ENCODE measurements at regions not wholly inside any gene's neighbourhood (a gene's known extent, or its start where the extent isn't known, plus 50 kb on each side); places are given as distances from the start of the nearest gene placed in this dataset.
"Not testable (repeated sequence)": the region's sequence is repeated elsewhere in the genome, so short reads cannot be mapped to it uniquely, and the experiment has no call there.

DNA sequence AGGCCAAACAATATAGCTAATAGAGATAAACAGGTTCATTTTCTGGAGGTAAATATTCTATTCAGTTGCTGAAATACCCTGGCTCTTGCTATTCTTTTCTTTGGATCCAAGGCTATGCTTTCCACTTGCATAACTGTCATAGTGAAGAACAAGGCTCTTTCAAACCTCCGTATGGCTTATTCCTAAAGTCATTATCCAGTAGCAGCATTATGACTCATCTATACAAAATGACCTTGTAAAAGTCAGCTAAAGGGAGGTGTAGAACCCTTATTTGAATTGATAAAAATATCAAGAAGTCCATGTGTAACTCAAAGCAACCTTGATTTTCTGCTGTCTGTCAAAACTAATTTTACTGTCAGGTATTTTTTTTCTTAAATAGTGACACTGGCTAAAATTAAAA, 447.8 kb downstream of the PLK2 start:
- no peak for DNase-seq

DNA sequence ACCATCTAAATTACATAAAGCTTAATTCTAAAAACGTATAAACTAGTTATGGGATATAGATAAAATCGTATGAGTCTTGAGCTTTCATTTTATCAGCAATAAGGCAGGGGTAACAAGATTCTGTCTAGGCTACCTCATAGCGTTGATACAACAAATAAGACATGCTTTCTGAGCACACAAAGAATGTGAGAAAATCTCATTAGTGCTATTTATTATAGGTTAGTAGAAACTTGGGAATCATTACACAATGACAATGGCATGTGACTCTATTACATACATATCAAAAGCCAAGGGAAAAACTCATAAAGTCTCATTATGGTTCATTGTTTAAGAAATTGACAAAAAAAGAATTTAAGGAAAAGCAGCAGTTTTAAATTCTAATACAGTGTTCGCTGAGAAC, 448.6 kb downstream of the PLK2 start:
- DNase-seq = no peak

DNA sequence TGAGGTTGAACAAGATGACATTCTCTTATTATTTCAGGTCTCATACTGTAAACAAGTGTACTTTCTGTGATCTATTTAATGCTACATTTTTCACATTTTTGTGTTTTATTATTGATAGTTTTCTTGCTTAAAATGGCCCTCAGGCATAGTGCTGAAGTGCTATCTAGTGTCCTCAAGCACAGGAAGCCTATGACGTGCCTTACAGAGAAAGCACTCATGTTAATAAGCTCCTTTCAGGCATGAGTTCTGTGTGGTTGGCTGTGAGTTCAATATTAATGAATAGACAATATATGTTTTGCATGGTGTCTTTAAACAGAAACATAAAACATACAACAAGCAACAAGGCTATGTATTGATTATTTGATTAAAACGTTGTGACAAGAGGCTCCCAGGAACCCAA, 450.1 kb downstream of the PLK2 start:
- DNase-seq = no peak

DNA sequence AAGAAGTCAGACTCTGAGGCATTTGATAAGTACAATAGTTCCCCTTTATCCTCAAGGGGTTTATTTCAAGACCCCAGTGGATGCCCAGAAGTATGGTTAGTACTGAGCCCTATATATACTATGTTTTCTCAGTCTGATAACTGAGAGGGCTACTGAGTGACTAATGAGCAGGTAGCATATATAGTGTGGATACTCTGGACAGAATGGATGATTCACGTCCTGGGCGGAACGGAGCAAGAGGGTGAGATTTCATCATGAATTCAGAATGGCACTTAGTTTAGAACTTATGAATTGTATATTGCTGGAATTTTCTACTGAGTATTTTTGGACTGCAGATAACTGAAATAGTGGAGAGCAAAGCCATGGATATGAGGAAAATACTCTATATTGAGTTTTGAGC, 457.6 kb downstream of the PLK2 start:
- no peak for DNase-seq

DNA sequence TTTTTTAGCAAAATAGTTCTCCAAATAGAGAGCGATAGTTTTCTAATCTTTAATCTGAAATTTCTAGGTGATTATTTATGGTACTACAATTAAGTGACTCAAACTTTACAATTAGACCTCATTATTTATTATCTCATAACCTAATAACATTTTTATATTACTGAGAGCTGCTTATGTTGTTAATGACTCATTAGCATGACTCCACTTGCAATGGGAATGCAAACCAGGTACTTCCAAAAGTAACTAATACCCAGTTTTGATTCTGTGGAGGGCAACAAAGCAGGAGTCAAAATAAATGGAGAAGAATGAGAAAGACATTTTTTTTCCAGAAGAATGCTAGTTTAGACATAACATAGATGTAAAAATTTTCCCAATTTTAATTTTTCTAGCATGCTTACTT, 466.0 kb downstream of the PLK2 start:
- DNase-seq = no peak

DNA sequence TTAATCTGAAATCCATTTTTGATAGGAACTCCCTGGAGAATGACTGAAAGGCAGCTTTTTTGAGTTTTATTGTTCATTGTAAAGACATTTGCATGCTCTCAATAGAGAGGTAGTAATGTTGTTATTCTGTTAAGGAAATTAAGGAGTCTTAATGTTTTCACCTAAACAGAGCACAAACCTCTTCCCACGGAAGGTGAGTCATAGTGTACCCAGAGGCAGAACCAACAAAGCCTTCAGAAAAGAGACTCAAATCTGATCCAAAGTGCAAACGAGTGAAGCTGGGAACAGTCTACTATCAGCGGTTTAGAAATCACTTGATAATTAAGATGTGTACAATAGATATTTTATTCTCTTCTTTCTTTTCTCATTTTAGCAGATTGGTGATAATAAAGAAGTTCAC, 470.5 kb downstream of the PLK2 start:
- DNase-seq = no peak

DNA sequence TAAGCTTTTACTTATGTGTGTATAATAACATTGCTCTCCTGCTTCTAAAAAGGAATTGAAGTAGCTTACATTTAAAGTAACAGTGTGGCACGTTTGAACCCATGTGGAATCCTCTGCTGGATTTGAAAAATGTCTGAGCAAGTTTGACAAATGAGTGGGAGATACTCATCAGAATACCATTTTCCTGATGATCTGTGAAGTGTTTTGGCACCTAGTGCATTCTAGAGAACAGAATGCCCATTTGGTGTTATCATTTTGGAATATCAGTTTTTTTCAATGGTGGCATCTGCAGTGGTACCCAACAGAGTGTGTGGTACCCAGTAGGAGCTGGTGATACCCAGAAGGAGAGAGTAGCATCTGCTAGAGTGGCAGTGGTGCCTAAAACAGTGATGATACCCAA, 471.1 kb downstream of the PLK2 start:
- no peak for DNase-seq

DNA sequence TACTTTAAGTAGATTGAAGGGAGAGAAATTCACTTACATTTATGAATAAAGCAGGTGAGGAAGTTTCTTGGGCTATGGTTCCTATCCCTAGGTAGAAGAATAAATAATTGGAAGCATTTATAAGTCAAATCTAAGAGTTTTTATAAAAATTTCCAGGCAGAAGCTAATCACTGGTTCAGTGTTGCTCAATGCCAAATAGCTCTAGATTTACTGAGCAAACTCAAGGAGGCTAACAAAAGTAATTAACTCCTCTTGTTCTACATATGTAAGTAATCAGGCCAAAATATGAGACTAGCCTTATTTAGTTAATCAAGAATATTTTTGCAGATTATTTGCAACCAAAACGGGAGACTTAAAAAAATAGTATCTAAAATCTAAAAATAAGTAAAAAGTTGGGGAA, 472.3 kb downstream of the PLK2 start:
- no peak for DNase-seq

DNA sequence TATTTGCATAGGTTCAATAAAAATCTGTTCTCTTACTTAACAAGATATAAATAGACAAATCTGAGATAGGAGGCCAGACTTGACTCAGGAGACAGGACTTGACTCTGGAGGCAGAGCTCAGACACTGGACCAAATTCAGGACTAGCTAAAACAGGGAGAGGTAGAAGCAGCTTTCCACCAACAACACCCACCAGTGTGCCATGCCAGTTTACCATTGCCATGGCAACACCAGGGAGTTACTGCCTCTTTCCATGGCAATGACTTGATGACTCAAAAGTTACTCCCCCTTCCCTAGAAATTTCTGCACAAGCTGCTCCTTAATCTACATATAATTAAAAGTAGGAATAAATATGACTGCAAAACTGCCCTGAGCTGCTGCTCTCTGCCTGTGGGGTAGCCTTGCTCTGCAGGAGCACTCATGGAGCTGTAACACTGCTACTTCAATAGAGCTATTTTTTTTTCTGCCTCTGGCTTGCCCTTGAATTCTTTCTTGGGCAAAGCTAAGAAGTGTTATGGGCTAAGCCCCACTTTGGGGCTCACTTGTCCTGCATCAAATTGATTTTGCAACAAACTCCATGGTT, 473.0 kb downstream of the PLK2 start:
- no peak for DNase-seq

DNA sequence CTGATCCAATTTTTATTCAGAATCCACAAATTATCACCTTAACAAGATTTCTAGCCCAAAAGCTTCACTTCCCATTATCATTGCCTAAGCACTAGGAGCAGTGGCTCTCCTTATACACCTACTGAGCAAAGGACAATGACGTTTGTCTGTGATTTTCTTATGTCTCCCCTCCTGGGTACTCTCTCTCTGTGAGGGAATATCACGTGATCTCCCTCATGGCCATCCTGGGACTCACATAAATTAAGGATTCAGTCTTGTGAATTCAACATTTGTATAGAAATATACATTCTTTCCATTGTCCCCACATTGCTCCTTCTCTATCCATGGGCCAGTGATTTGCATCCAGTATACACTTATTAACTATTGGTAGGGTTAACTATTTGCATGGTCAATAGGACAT, 476.5 kb downstream of the PLK2 start:
- DNase-seq = no peak

DNA sequence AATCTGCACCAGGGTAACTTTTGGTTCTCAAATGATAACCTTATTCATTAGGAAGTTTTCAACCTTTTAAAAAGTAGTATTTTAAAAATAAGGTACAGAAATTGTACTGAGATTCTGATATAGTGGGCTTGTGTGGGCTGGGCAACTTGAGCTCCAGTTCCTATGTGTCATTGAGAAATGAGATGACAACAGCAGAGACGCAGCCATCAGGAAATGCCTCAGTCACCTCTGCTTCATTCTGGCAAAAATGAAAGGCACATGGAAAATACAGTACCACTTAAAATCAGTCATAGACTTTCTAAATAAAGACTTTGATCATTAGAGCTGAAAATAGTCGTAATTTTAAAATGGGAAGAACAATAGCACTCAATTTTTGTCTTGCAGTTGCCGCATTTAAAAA, 480.2 kb downstream of the PLK2 start:
- DNase-seq = no peak

DNA sequence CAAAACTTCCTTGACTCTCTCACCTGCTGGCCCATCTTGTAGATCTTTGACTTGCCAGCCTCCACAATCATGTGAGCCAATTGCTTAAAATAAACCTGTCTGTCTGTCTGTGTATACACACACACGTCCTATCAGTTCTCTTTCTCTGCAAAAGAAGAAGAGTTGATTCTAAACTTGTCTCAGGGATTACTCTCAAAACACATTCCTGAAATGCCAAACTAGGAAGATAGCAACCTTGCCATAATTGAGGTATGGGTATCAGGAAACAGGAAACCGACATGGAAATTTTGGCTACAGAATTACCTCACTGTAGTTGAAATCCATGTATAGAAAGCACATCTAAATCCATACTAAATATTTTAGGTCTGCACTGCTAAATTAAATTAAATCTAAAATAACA, 483.4 kb downstream of the PLK2 start:
- no peak for DNase-seq

DNA sequence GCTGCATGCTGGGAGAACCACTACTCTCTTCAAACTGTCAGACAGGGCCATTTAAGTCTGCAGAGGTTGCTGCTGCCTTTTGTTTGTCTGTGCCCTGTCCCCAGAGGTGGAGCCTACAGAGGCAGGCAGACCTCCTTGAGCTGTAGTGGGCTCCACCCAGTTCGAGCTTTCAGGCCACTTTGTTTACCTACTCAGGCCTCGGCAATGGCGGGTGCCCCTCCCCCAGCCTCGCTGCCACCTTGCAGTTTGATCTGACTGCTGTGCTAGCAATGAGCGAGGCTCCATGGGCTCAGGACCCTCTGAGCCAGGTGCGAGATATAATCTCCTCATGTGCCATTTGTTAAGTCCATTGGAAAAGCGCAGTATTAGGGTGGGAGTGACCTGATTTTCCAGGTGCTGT, 487.8 kb downstream of the PLK2 start:
- DNase-seq = not testable (repeated sequence)

DNA sequence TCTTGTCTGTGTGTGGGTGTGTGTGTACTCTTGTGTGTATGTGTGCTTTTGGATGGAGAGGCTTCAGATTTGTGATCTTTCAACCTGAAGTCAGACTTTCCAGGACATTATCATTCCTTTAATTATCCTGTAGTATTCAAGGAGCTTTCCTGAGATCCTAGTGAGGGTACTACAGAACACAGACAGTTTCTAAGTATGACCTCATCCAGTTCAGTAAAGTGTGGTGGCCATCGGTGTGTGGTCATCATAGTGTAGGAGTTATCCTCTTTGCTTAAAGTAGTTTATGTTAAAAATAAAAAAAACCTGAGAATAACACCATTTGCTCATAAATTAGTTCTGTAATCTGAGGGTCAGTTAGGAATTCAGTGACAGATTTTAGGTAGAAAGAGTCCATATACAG, 478.0 kb upstream of the ACTBL2 start:
- no peak for DNase-seq

DNA sequence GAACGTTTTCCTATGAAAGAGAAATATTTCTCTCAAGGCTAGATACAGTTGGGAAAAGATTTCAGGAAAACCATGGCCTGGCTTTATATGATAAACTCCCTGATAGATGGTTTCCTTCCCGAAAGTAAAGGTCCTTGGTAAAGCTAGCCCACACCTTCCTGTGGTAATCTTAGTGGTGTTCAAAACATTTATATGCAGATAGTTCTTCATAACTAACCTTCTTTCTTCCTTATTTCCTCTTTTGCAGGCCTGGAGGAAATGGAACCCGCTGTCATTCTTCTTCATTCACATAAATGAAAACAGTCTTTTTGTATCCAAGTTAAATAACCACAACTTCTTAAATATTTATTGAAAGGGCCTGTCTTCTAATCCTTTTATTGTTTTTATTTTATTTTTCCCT, 474.0 kb upstream of the ACTBL2 start:
- DNase-seq = no peak

DNA sequence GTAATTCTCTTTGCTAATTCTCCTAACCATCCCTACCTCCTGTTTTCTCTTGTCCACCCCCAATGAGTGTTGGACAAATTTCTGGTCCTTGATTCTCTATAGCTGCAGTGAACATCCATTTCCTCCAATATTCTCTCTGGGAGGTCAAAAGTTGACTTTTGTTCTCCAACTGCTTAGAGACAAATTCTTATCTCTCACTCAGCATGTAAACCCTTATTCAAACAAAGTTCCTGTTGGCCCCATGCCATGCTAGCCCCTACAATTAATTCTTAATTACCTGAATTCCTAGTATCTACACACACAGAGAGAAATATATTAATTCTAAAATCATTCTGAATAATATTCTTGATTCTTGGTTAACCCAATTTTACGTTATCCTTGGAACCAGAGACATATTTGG, 472.9 kb upstream of the ACTBL2 start:
- DNase-seq = no peak

DNA sequence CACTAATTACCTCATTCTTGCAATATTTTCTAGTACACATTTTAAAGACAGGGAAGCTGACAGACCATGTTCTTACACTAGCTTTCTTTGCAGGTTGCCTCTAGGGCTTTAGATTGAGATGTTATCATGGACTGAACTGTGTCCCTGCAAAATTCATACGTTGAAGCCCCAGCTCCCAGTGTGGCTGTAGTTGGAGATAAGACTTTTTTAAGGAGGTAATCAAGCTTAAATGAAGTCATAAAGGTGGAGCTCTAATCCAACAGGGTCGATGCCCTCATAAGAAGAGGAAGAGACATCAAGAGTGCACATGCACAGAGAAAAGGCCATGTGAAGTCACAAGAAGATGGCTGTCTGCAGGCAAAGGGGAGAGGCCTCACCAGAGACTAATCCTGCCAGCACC, 471.2 kb upstream of the ACTBL2 start:
- no peak for DNase-seq

DNA sequence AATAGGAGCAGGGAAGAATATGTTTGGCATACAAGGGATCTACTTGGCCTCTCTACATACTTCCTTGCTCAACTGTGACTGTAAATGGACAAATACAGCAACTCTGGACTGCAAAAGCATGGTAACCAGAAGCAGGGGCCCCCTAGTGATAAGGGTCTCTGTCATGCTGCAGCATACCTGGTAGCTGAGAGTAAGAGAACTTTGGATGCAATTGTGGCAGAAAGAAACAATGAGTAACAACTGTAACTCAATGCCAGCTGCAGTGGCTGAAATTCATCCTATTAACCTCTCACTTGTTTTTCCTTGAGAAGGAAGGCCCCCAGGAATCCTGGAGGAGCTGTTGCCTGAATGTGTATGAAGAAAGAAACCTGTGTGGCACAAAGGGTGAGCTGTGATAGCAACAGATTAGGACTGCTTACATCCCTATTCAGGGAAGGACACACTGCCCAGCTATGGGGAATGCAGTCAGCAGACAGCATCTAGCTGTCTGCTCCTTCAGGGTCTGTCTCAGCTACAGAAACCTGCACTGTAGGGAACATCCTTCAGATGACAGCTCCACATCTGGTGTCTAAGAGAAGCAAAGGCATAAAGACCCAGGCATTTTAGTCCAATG, 468.1 kb upstream of the ACTBL2 start:
- DNase-seq = no peak

DNA sequence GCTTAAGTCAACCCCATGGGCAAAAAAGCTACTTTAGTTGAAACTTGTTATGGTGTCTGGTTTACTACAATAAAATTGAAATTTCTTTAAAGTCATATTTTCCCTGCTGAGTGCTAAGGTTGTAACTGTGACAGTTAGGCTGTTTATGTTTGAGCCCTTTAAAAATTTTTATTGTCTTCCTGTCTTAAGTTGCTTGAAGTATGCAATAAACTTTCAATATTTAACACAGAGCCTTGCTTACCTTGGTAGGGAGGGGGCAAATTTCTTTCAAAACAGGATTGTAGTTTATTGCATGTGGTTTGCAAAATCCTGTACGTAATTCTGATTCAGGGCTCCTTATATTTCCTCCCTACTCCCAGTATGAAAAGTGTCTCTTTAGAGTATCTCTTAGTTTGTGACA, 465.5 kb upstream of the ACTBL2 start:
- no peak for DNase-seq

DNA sequence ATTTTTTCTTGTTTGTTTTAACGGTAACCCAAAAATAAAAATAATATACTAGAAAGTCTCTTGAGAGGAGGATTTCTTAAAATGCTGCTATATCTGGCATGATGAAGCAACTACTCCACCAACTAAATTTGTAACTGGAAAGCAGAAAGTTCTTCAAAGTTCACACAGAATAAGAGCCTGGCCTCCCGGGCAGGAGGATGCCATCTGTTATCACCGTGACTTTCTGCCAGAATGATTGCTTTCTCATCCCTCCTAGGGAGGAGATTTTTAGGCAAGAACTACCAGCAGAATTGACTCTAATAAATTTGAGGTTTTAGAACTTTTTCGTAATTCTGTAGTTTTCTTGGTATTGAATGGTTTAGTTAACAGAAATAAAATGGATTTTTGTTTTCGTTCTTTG, 464.6 kb upstream of the ACTBL2 start:
- no peak for DNase-seq

DNA sequence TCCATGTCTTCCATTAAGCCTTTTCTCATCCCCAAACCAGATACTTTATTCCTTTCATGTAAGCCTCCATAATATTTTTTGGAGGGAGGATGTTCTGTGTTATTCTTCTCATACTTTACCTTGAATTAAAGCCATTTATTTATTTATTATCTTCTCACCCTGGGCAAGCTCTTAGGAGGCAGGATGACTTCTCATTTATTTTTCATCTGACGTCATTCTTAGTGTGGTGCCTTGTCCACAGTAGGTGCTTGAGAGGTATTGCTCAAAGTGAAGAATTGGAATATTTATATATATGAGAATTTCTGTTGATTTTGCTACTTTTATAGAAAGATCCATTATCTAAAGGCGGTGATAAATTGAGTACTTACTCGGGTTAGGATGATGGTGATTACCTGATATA, 458.3 kb upstream of the ACTBL2 start:
- DNase-seq = no peak

DNA sequence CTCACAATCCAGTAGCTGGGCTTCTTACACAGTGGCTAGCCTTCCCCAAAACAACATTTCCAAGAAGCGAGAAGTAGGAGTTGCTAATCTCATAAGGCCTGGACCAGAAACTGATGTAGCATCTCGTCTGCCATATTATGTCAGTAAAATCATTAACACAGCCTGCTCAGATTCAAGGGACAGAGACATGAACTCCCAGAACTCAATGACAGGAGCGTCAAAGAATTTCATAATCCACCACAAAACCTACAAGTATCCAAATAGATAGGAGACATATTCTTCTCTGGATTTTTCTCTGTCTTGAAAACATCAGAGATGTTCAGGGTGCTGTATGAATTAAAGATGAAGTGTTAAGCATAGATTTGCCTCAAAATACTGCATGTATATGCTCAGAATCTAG, 457.6 kb upstream of the ACTBL2 start:
- DNase-seq = no peak

DNA sequence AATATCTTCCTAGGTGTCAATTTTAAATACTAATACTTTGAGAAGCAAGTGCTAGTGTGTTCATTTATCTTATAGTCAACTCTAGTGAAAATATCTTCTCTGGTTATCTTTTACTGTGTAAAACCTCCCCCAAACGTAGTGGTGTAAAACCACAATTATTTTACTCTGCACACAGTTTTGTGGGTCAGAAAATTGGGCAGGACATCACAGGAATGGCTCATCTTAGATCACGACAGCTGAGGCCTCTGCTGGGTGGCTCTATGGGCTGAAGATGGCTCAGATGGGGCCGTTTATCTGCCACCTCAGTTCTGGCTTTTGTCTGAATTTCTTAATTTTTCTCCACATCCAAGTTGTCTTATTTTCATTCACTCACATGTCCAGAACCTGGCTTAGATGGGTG, 457.2 kb upstream of the ACTBL2 start:
- no peak for DNase-seq

DNA sequence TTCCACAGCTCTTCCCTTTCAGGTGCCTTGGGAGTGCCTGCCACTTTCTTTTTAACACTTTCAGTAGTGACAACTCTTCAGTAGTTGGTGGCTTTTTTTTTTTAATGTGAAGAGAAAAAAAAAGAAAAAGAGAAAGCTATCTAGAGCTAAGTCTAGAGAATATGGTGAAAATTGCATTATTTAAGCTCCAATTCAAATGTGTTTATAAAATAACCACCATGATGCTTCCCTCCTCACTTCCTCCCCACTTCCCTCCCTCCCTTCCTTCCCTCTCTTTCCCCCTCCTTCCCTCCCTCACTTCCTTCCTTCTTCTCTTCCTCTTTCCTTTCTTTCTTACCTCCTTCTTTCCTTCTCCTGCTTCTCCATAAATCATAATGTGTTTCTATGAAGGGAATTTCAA, 456.7 kb upstream of the ACTBL2 start:
- no peak for DNase-seq

DNA sequence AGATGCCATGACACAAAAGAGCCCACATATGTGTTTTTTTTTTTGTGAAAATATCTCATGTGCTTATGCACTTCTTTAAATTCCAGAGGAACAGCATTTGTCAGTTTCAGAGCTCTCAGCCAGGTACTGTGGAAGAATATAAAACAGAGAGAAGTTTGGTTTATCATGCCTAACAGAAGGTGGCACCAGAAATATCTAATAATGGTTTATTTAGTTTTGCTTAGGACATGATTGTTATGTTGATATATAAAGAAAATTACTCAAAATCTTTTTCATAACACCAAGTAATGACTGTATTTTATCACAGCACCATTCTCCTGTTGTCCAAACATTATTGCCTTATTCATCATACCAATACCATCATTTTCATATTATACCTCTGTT, 455.6 kb upstream of the ACTBL2 start:
- no peak for DNase-seq
